ENCODE measurements at regions not wholly inside any gene's neighbourhood (a gene's known extent, or its start where the extent isn't known, plus 50 kb on each side); places are given as distances from the start of the nearest gene placed in this dataset.

- ATAC-seq = no peak
- ChIA-PET CTCF (no interaction called here), POLR2A (no interaction called here)
Observed at GRCh38 chr5:2194236-2194555, 311.5 kb upstream of the IRX4 start.

More at GRCh38 chr5:2194236-2194555, 311.5 kb upstream of the IRX4 start:
- Histone ChIP-seq H2AFZ (ENCODE audit: low read depth, low read length, poor library complexity, severe bottlenecking) (no peak overlapping the region), H3K27ac (ENCODE audit: low read depth, low read length) (no peak overlapping the region), H3K4me1 (ENCODE audit: control insufficient read depth in 1 of 2, insufficient read depth in 2 of 2, low read length in 2 of 2) (no peaks in the 10 kb centered on the region), H3K4me3 (replicated peaks in 1 of 2; ENCODE audit: low read depth in 1 of 2, low read length in 2 of 2) (no peak overlapping the region), H3K9ac (ENCODE audit: low read length) (no peak overlapping the region), H4K20me1 (ENCODE audit: insufficient read depth) (no peaks in the 10 kb centered on the region), H3K9me3 (ENCODE audit: control insufficient read depth in 1 of 2, insufficient read depth in 1 of 2, low read depth in 1 of 2, low read length in 2 of 2) (no peaks in the 10 kb centered on the region), H3K4me2 (ENCODE audit: low read length) (no peak overlapping the region), H3K9me2 (ENCODE audit: insufficient read depth) (no peaks in the 10 kb centered on the region), H3K27me3 (ENCODE audit: insufficient read depth, low read length) (peaks cover 43% of the 10 kb centered on the region), H3K36me3 (ENCODE audit: control insufficient read depth in 1 of 2, insufficient read depth in 2 of 2, low read length in 2 of 2) (no peaks in the 10 kb centered on the region), H3K79me2 (ENCODE audit: insufficient read depth, low read length) (no peaks in the 10 kb centered on the region)
- RAD21 ChIA-PET (ENCODE audit: low non-redundant PET in 1 of 2, low total read pairs in 2 of 2, uncharacterized antibody in 2 of 2, unreplicated experiment in 2 of 2) = no interaction called here
- TF ChIP-seq POLR2AphosphoS5 (IDR thresholded peaks at IDR 0.05; ENCODE audit: low read depth, low read length) = no peak
- no peak for TF ChIP-seq ZFX (IDR thresholded peaks at IDR 0.05)
- no peak for TF ChIP-seq SP1 (IDR thresholded peaks at IDR 0.05; ENCODE audit: low read depth)
- TF ChIP-seq EGR1 (IDR thresholded peaks at IDR 0.05; ENCODE audit: low read depth) = no peak
- no peak for TF ChIP-seq CEBPB (IDR thresholded peaks at IDR 0.05; ENCODE audit: low read depth)
- TF ChIP-seq ELF1 (IDR thresholded peaks at IDR 0.05; ENCODE audit: borderline replicate concordance, low read depth) = no peak
- TF ChIP-seq SRF (IDR thresholded peaks at IDR 0.05; ENCODE audit: low read depth) = no peak
- TF ChIP-seq TCF7L2 (IDR thresholded peaks at IDR 0.05; ENCODE audit: borderline replicate concordance, extremely low read depth, insufficient read depth, insufficient read length) = no peak
- TF ChIP-seq POLR2A (IDR thresholded peaks at IDR 0.05; ENCODE audit: borderline replicate concordance, extremely low read depth, insufficient read depth, insufficient read length) = no peak
- no peak for TF ChIP-seq CTCF (IDR thresholded peaks at IDR 0.05 in 2 of 3, conservative IDR thresholded peaks at IDR 0.05 in 1 of 3; ENCODE audit: borderline replicate concordance in 1 of 3, insufficient read depth in 1 of 3, low read depth in 2 of 3, low read length in 2 of 3)
- no peak for TF ChIP-seq MAX (IDR thresholded peaks at IDR 0.05)
- TF ChIP-seq ATF3 (IDR thresholded peaks at IDR 0.05) = no peak
- no peak for TF ChIP-seq FOSL1 (IDR thresholded peaks at IDR 0.05; ENCODE audit: low read depth)
- no peak for TF ChIP-seq RAD21 (IDR thresholded peaks at IDR 0.05; ENCODE audit: low read depth)
- TF ChIP-seq REST (IDR thresholded peaks at IDR 0.05; ENCODE audit: low read depth) = no peak
- no peak for TF ChIP-seq ZBTB33 (IDR thresholded peaks at IDR 0.05; ENCODE audit: extremely low read depth, insufficient replicate concordance, low read length)
- TF ChIP-seq EZH2phosphoT487 (IDR thresholded peaks at IDR 0.05; ENCODE audit: borderline replicate concordance) = no peak
- TF ChIP-seq JUND (IDR thresholded peaks at IDR 0.05) = no peak
- BruUV-seq (replicated peaks) = no TSS peak
- intact Hi-C loops (cut with micrococcal nuclease) = no loop called here
- DNase-seq (ENCODE audit: low read depth, low spot score) = no peak

Data from HCT116 (cell line).